ENCODE measurements at regions not wholly inside any gene's neighbourhood (a gene's known extent, or its start where the extent isn't known, plus 50 kb on each side); places are given as distances from the start of the nearest gene placed in this dataset.
"Not testable (repeated sequence)": the region's sequence is repeated elsewhere in the genome, so short reads cannot be mapped to it uniquely, and the experiment has no call there.

DNA sequence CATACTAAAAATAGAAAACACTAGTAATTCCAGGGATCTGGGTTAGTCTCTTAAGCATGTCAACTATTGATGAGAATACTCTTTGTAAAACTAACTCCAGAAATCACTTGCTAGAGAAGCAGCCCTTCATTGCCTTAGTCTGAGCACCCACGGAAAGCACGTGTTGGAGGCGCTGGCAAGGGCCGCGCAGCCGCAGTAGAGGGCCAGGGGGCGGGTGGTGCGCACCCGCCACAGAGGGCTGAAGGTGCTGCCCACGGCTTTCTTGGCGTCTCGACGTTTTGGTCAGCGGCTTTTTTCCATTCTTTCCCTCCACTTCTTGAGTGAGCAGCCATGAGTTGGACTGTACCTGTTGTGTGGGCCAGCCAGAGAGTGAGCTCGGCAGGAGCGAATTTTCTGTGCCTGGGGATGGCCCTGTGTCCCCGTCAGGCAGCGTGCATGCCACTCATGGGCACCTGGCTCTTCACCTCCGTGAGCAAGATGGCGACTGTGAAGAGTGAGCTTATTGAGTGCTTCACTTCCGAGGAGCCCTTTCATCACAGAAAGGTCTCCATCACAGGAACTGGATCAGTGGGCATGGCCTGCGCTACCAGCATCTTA lies 68.4 kb upstream of the PPM1H start:
- Histone ChIP-seq H3K27ac (ENCODE audit: low read depth in 2 of 2, low read length in 1 of 2) (no peak overlapping the region), H3K4me3 (ENCODE audit: low read depth in 2 of 2, low read length in 1 of 2) (no peak overlapping the region), H4K20me1 (ENCODE audit: insufficient read depth) (no peaks in the 10 kb centered on the region), H3K4me1 (ENCODE audit: control insufficient read depth in 1 of 2, insufficient read depth in 2 of 2, low read depth in 1 of 2, low read length in 1 of 2) (no peaks in the 10 kb centered on the region), H3K9ac (no peak overlapping the region), H3K27me3 (ENCODE audit: insufficient read depth) (peaks cover 8% of the 10 kb centered on the region; the same call in 1 of the 2 replicates), H3K9me3 (no peaks in the 10 kb centered on the region), H3K4me2 (no peak overlapping the region), H3K79me2 (ENCODE audit: insufficient read depth) (no peaks in the 10 kb centered on the region), H3K36me3 (replicated peaks in 1 of 2; ENCODE audit: control insufficient read depth in 1 of 2, insufficient read depth in 2 of 2, low read length in 1 of 2) (no peaks in the 10 kb centered on the region), H3F3A (replicated peaks; ENCODE audit: insufficient read depth) (no peaks in the 10 kb centered on the region), H2AFZ (ENCODE audit: low read depth) (no peak overlapping the region), H3K9me2 (no peaks in the 10 kb centered on the region)
- ChIA-PET CTCF (no interaction called here), POLR2A (no interaction called here)
- TF ChIP-seq, protein P1, sequence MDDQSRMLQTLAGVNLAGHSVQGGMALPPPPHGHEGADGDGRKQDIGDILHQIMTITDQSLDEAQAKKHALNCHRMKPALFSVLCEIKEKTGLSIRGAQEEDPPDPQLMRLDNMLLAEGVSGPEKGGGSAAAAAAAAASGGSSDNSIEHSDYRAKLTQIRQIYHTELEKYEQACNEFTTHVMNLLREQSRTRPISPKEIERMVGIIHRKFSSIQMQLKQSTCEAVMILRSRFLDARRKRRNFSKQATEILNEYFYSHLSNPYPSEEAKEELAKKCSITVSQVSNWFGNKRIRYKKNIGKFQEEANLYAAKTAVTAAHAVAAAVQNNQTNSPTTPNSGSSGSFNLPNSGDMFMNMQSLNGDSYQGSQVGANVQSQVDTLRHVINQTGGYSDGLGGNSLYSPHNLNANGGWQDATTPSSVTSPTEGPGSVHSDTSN (IDR thresholded peaks at IDR 0.05), result no peak
- TF ChIP-seq MXI1 (IDR thresholded peaks at IDR 0.05; ENCODE audit: low read depth, low read length) (no peak), TAF1 (IDR thresholded peaks at IDR 0.05; ENCODE audit: borderline replicate concordance, low read depth, low read length) (no peak), POLR2AphosphoS5 (IDR thresholded peaks at IDR 0.05; ENCODE audit: low read depth, low read length) (no peak), CHD2 (IDR thresholded peaks at IDR 0.05; ENCODE audit: low read length, partially characterized antibody) (no peak), MAX (IDR thresholded peaks at IDR 0.05; ENCODE audit: low read depth) (no peak), JUND (IDR thresholded peaks at IDR 0.05) (no peak), EZH2phosphoT487 (IDR thresholded peaks at IDR 0.05; ENCODE audit: borderline replicate concordance, low read depth) (no peak), NFIC (IDR thresholded peaks at IDR 0.05; ENCODE audit: borderline replicate concordance) (no peak), FOSL2 (IDR thresholded peaks at IDR 0.05; ENCODE audit: borderline replicate concordance, low read depth) (no peak), FOXM1 (IDR thresholded peaks at IDR 0.05; ENCODE audit: low read depth) (no peak), FOXJ3 (CRISPR knock-in tag; IDR thresholded peaks at IDR 0.05) (no peak), REST (IDR thresholded peaks at IDR 0.05; ENCODE audit: low read depth, low read length) (no peak), MEF2A (IDR thresholded peaks at IDR 0.05; ENCODE audit: borderline replicate concordance, low read depth) (no peak), RAD21 (IDR thresholded peaks at IDR 0.05; ENCODE audit: low read length) (no peak)
- TF ChIP-seq, protein P2, sequence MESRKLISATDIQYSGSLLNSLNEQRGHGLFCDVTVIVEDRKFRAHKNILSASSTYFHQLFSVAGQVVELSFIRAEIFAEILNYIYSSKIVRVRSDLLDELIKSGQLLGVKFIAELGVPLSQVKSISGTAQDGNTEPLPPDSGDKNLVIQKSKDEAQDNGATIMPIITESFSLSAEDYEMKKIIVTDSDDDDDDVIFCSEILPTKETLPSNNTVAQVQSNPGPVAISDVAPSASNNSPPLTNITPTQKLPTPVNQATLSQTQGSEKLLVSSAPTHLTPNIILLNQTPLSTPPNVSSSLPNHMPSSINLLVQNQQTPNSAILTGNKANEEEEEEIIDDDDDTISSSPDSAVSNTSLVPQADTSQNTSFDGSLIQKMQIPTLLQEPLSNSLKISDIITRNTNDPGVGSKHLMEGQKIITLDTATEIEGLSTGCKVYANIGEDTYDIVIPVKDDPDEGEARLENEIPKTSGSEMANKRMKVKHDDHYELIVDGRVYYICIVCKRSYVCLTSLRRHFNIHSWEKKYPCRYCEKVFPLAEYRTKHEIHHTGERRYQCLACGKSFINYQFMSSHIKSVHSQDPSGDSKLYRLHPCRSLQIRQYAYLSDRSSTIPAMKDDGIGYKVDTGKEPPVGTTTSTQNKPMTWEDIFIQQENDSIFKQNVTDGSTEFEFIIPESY (IDR thresholded peaks at IDR 0.05; ENCODE audit: borderline replicate concordance, low read depth), result no peak
- TF ChIP-seq, protein P3, sequence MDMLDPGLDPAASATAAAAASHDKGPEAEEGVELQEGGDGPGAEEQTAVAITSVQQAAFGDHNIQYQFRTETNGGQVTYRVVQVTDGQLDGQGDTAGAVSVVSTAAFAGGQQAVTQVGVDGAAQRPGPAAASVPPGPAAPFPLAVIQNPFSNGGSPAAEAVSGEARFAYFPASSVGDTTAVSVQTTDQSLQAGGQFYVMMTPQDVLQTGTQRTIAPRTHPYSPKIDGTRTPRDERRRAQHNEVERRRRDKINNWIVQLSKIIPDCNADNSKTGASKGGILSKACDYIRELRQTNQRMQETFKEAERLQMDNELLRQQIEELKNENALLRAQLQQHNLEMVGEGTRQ (IDR thresholded peaks at IDR 0.05; ENCODE audit: borderline replicate concordance, low read depth, low read length), result no peak
- 36% methylated on average over 15 of the region's 22 CpGs for WGBS (ENCODE audit: low lambda C conversion rate)
- DNase-seq, result no peak

- CTCF ChIA-PET; H3K4me1 ChIP-seq (ENCODE audit: control insufficient read depth in 1 of 2, insufficient read depth in 2 of 2, low read depth in 1 of 2, low read length in 1 of 2); H3F3A ChIP-seq (replicated peaks; ENCODE audit: insufficient read depth); DNase-seq; H3K36me3 ChIP-seq (replicated peaks in 1 of 2; ENCODE audit: control insufficient read depth in 1 of 2, insufficient read depth in 2 of 2, low read length in 1 of 2); H3K9me3 ChIP-seq; H3K9me2 ChIP-seq; H3K4me3 ChIP-seq (ENCODE audit: low read depth in 2 of 2, low read length in 1 of 2); H3K9ac ChIP-seq; H3K27ac ChIP-seq (ENCODE audit: low read depth in 2 of 2, low read length in 1 of 2); H3K79me2 ChIP-seq (ENCODE audit: insufficient read depth); POLR2A ChIA-PET; H3K4me2 ChIP-seq; H3K27me3 ChIP-seq (ENCODE audit: insufficient read depth); H4K20me1 ChIP-seq (ENCODE audit: insufficient read depth); H2AFZ ChIP-seq (ENCODE audit: low read depth): not testable (repeated sequence)
- WGBS (ENCODE audit: low lambda C conversion rate), result 7% methylated on average over 2 of the region's 2 CpGs
Measured at GRCh38 chr12:63002059-63002458, 67.1 kb upstream of the PPM1H start.

Measured in SK-N-SH (cell line).